ENCODE measurements at regions not wholly inside any gene's neighbourhood (a gene's known extent, or its start where the extent isn't known, plus 50 kb on each side); places are given as distances from the start of the nearest gene placed in this dataset.
A peak's percentile ranks its signal among the peaks of the same experiment; 100 is the strongest.

GRCh38 chr9:113675475-113675941, 200.6 kb upstream of the ZNF618 start:
- ChIA-PET CTCF (ENCODE audit: partially characterized antibody) (interaction anchor here (0.7 to 2.6 kb wide), 7 partner anchors 9 to 407 kb away, joined by 3 to 14 read pairs (median 6); no protein-coding TSS in a partner anchor), POLR2A (ENCODE audit: partially characterized antibody) (no interaction called here)
- H3K56ac ChIP-seq (replicated peaks; ENCODE audit: insufficient read length, low read depth, low read length) = no peak overlapping the region
- H2AK5ac ChIP-seq (ENCODE audit: low read depth, low read length) = no peak overlapping the region
- no peak overlapping the region for H2BK5ac ChIP-seq (ENCODE audit: low read depth, low read length)
- no peak overlapping the region for H3K23ac ChIP-seq (ENCODE audit: insufficient read length)
- H2BK20ac ChIP-seq (ENCODE audit: low read length) = 0 out of 2 replicates have a peak overlapping the region, but pooled peaks have one; percentile 43
- no peaks in the 10 kb centered on the region; a peak in 1 of 7 replicates for H3K27me3 ChIP-seq (replicated peaks in 1 of 4; ENCODE audit: control insufficient read depth in 3 of 4, extremely low read depth in 1 of 4, insufficient read depth in 3 of 4, low read length in 3 of 4)
- peak overlapping the region; percentile 57 for H3K4ac ChIP-seq (replicated peaks; ENCODE audit: insufficient read length, low read depth, low read length)
- no peak overlapping the region for H4K5ac ChIP-seq (ENCODE audit: insufficient read length, low read depth, low read length)
- H2BK120ac ChIP-seq (replicated peaks; ENCODE audit: low read depth, low read length) = no peak overlapping the region
- no peak overlapping the region for H3K9ac ChIP-seq (replicated peaks in 1 of 4; ENCODE audit: extremely low read depth in 1 of 4, low read depth in 3 of 4, low read length in 3 of 4)
- no peak overlapping the region for H3K14ac ChIP-seq (ENCODE audit: insufficient read length)
- H3K79me2 ChIP-seq (ENCODE audit: control insufficient read depth in 1 of 2, insufficient read depth in 2 of 2, low read length in 2 of 2) = no peaks in the 10 kb centered on the region
- no peak overlapping the region for H3K4me3 ChIP-seq (ENCODE audit: extremely low read depth in 1 of 4, insufficient read depth in 2 of 4, low read depth in 3 of 4, low read length in 4 of 4)
- no peak overlapping the region for H3K27ac ChIP-seq (ENCODE audit: low read depth, low read length)
- no peak overlapping the region for H2BK15ac ChIP-seq (ENCODE audit: low read length)
- no peak overlapping the region for H2AFZ ChIP-seq (ENCODE audit: low read length)
- no peaks in the 10 kb centered on the region for H3K23me2 ChIP-seq (ENCODE audit: low read depth, low read length)
- H4K20me1 ChIP-seq (replicated peaks in 1 of 2; ENCODE audit: control insufficient read depth in 1 of 2, insufficient read depth in 2 of 2, low read length in 2 of 2) = no peaks in the 10 kb centered on the region
- DNase-seq (ENCODE audit: low read depth in 1 of 2, low spot score in 2 of 2) (no peak), FAIRE-seq (no peak)
- no peaks in the 10 kb centered on the region for H3K36me3 ChIP-seq (ENCODE audit: control insufficient read depth in 2 of 4, insufficient read depth in 4 of 4, low read length in 3 of 4)
- peak overlapping the region; percentile 48; the same call in 1 of the 2 replicates for H3K18ac ChIP-seq (ENCODE audit: extremely low read depth, low read length)
- 0 out of 2 replicates have a peak overlapping the region, but pooled peaks have one; percentile 23 for H2BK12ac ChIP-seq (ENCODE audit: low read depth, low read length)
- WGBS, 2 experiments (ENCODE audit: extremely low coverage in 1 of 2, insufficient coverage in 1 of 2, insufficient read length in 1 of 2, insufficient replicate concordance in 2 of 2, low coverage in 1 of 2, low lambda C conversion rate in 2 of 2, missing lambda C conversion rate in 1 of 2) = 89% methylated on average over 10 of the region's 10 CpGs; no CpG with 5 or more reads in 1 of the 2 experiments
- H3K4me1 ChIP-seq (replicated peaks in 1 of 4; ENCODE audit: control insufficient read depth in 3 of 4, insufficient read depth in 4 of 4, low read length in 3 of 4) = no peaks in the 10 kb centered on the region; a peak in 1 of 7 replicates
- no peak overlapping the region for H3K4me2 ChIP-seq (ENCODE audit: insufficient read depth in 1 of 2, low read depth in 2 of 2, low read length in 2 of 2)
- no peaks in the 10 kb centered on the region for H3K79me1 ChIP-seq (ENCODE audit: low read depth, low read length)
- no peak overlapping the region for H4K91ac ChIP-seq (replicated peaks; ENCODE audit: insufficient read length, low read length)
- peak overlapping the region; percentile 18; the same call in 1 of the 2 replicates for H4K8ac ChIP-seq (ENCODE audit: extremely low read depth, insufficient read depth, low read length)
- H3K9me3 ChIP-seq (ENCODE audit: insufficient read depth in 2 of 2, low read depth in 1 of 2, low read length in 1 of 2) = no peaks in the 10 kb centered on the region
- no peak for TF ChIP-seq TBP (IDR thresholded peaks at IDR 0.05; ENCODE audit: low read depth, low read length)
- TF ChIP-seq SRF (IDR thresholded peaks at IDR 0.05; ENCODE audit: low read depth, low read length) = no peak
- no peak for TF ChIP-seq CHD1 (IDR thresholded peaks at IDR 0.05; ENCODE audit: low read depth, low read length)
- no peak for TF ChIP-seq GABPA (IDR thresholded peaks at IDR 0.05; ENCODE audit: borderline replicate concordance, insufficient read depth, low read length)
- TF ChIP-seq SIRT6 (IDR thresholded peaks at IDR 0.05; ENCODE audit: low read length) = no peak
- TF ChIP-seq ATF3 (IDR thresholded peaks at IDR 0.05; ENCODE audit: insufficient read depth, low read depth, low read length) = no peak
- TF ChIP-seq JUND (IDR thresholded peaks at IDR 0.05; ENCODE audit: low read length) = no peak
- TF ChIP-seq ZNF274 (IDR thresholded peaks at IDR 0.05; ENCODE audit: borderline replicate concordance, extremely low read depth, low read length) = no peak
- no peak for TF ChIP-seq KDM1A (IDR thresholded peaks at IDR 0.05; ENCODE audit: borderline replicate concordance, low read length)
- TF ChIP-seq PHF8 (conservative IDR thresholded peaks at IDR 0.05; ENCODE audit: low read depth, low read length) = no peak
- TF ChIP-seq NANOG (IDR thresholded peaks at IDR 0.05; ENCODE audit: insufficient read depth, low read depth, low read length, poor library complexity, severe bottlenecking) = no peak
- TF ChIP-seq MAFK (IDR thresholded peaks at IDR 0.05; ENCODE audit: low read depth, low read length) = no peak
- TF ChIP-seq TCF12 (IDR thresholded peaks at IDR 0.05; ENCODE audit: low read depth, low read length) = no peak
- TF ChIP-seq POLR2AphosphoS5 (IDR thresholded peaks at IDR 0.05; ENCODE audit: low read depth, low read length) = no peak
- TF ChIP-seq GTF2F1 (IDR thresholded peaks at IDR 0.05; ENCODE audit: borderline replicate concordance, low read depth, low read length) = no peak
